GM12878 (cell line): ENCODE measurements at regions not wholly inside any gene's neighbourhood (a gene's known extent, or its start where the extent isn't known, plus 50 kb on each side); places are given as distances from the start of the nearest gene placed in this dataset.

Experiments
- ATAC-seq: fragments of 200-7000 bp; cut with Tn5 transposase; 3 replicates; pipeline ENCODE4 v1.9.1; 2020; ENCODE audit warnings: mild to moderate bottlenecking, moderate library complexity
- BruUV-seq: library from RNA; stranded (reverse); fragments of 400-500 nt; replicated peaks from 2 replicates; lab custom pipeline; 2021; lab: Mats Ljungman, UMichigan
- CTCF ChIA-PET: fragments of 300-600 bp; sonication (Branson Sonifier 250); formaldehyde crosslinking; extraction: SDS; loops from one replicate; lab custom pipeline; 2021; ENCODE audit warnings: inconsistent platforms; lab: Yijun Ruan, JAX
- POLR2A ChIA-PET: fragments of 350-600 bp; formaldehyde crosslinking; extraction: SDS; loops from one replicate; lab custom pipeline; 2021; ENCODE audit warnings: inconsistent platforms; lab: Charles Lee
- RAD21 ChIA-PET: fragments of 300-600 bp; sonication (Branson Sonifier 250); formaldehyde crosslinking; loops from one replicate; lab custom pipeline; 2023; ENCODE audit warnings: antibody characterized with exemption; ENCODE audit not compliant: unreplicated experiment; lab: Charles Lee
- SMC1A ChIA-PET: fragments of 300-600 bp; sonication (Branson Sonifier 250); formaldehyde crosslinking; loops from one replicate; lab custom pipeline; 2023; ENCODE audit not compliant: unreplicated experiment, uncharacterized antibody; lab: Charles Lee
- DNase-seq: peaks from one replicate; pipeline ENCODE4 v3.0.0-alpha.2; 2011; ENCODE audit warnings: low read depth, low spot score
- FAIRE-seq: peaks from 3 replicates; lab custom pipeline; 2011; peaks lifted over from hg19 to GRCh38; lab: Jason Lieb, UNC
- H2AFZ ChIP-seq: 2 replicates; pipeline ENCODE4 v1.6.0; 2011; ENCODE audit warnings: low read depth, low read length, control low read depth; ENCODE audit not compliant: control insufficient read depth
- H3K27ac ChIP-seq: 2 replicates; pipeline ENCODE4 v1.5.1; 2011; ENCODE audit warnings: control low read depth; ENCODE audit not compliant: control insufficient read depth, insufficient read depth
- H3K27me3 ChIP-seq, 2 experiments: replicated peaks in 1 of 2; 2 replicates each; pipeline versions ENCODE4 v1.6.0 to v1.6.1; 2011; ENCODE audit warnings: low read length in 1 of 2; ENCODE audit not compliant: control insufficient read depth in 2 of 2, insufficient read depth in 2 of 2
- H3K36me3 ChIP-seq, 2 experiments: 2 replicates each; pipeline ENCODE4 v1.5.1; 2011; ENCODE audit warnings: low read length in 1 of 2; ENCODE audit not compliant: control insufficient read depth in 2 of 2, insufficient read depth in 2 of 2
- H3K4me1 ChIP-seq: 2 replicates; pipeline ENCODE4 v1.6.1; 2011; ENCODE audit warnings: mild to moderate bottlenecking, low read length, moderate library complexity, mixed read lengths; ENCODE audit not compliant: control insufficient read depth, insufficient read depth
- H3K4me2 ChIP-seq: 2 replicates; pipeline ENCODE4 v1.6.0; 2011; ENCODE audit warnings: control low read depth; ENCODE audit not compliant: control insufficient read depth, insufficient read depth
- H3K4me3 ChIP-seq: fragments of 200-600 bp; sonication (generic); 2 replicates; pipeline ENCODE4 v1.5.1; 2016
- H3K79me2 ChIP-seq: 2 replicates; pipeline ENCODE4 v1.6.0; 2011; ENCODE audit warnings: low read length; ENCODE audit not compliant: control insufficient read depth, insufficient read depth
- H3K9ac ChIP-seq: 2 replicates; pipeline ENCODE4 v1.8.0; 2011; ENCODE audit warnings: low read length, control low read depth, mixed read lengths; ENCODE audit not compliant: control insufficient read depth, insufficient read depth
- H3K9me3 ChIP-seq: replicated peaks from 3 replicates; pipeline ENCODE4 v1.5.1; 2011; ENCODE audit warnings: mild to moderate bottlenecking, low read length; ENCODE audit not compliant: control insufficient read depth, insufficient read depth
- H4K20me1 ChIP-seq: 2 replicates; pipeline ENCODE4 v1.6.0; 2011; ENCODE audit not compliant: control insufficient read depth, insufficient read depth
- CTCF ChIP-seq, 3 experiments: IDR thresholded peaks in 2 of 3; conservative IDR thresholded peaks in 1 of 3; 2 replicates each; pipeline ENCODE4 v1.5.1; 2011; ENCODE audit warnings: low read depth in 3 of 3, low read length in 3 of 3, mild to moderate bottlenecking in 3 of 3, control low read depth in 2 of 3, moderate library complexity in 2 of 3, inconsistent platforms in 1 of 3, mixed read lengths in 1 of 3; ENCODE audit not compliant: control insufficient read depth in 2 of 3, insufficient read depth in 1 of 3; ENCODE audit errors: extremely low read depth in 1 of 3
- ELK1 ChIP-seq: IDR thresholded peaks from 2 replicates; pipeline ENCODE4 v1.6.1; 2012; ENCODE audit warnings: low read depth, low read length, improper control_type of control experiment
- PAX8 ChIP-seq: fragments of 450-650 bp; IDR thresholded peaks from 2 replicates; pipeline ENCODE4 v1.6.1; 2017; ENCODE audit warnings: mild to moderate bottlenecking, moderate library complexity
- POLR2AphosphoS2 ChIP-seq: IDR thresholded peaks from 2 replicates; pipeline ENCODE4 v1.6.1; 2011; ENCODE audit warnings: low read depth, mild to moderate bottlenecking, low read length, improper control_type of control experiment, moderate library complexity
- RBBP5 ChIP-seq: fragments of 200-600 bp; sonication (generic); conservative IDR thresholded peaks from 2 replicates; pipeline ENCODE4 v1.6.1; 2016
- SUZ12 ChIP-seq: fragments of 200-600 bp; sonication (generic); IDR thresholded peaks from one replicate; pipeline ENCODE4 v1.6.1; 2018; ENCODE audit warnings: antibody characterized with exemption, mild to moderate bottlenecking; ENCODE audit not compliant: unreplicated experiment
- ZNF217 ChIP-seq: fragments of 450-650 bp; IDR thresholded peaks from 2 replicates; pipeline ENCODE4 v1.6.1; 2017; ENCODE audit warnings: antibody characterized with exemption, mild to moderate bottlenecking
- WGBS: methylation state at CpG from one replicate; pipeline ENCODE4 v1.1.6; 2016; ENCODE audit warnings: low lambda C conversion rate; ENCODE audit not compliant: insufficient replicate concordance, insufficient coverage; ENCODE audit errors: missing lambda C conversion rate; 5-methylcytosine and 5-hydroxymethylcytosine counted together
- in situ Hi-C: fragments of 300-500 bp; cut with MboI; formaldehyde crosslinking; loops from 9 replicates; pipeline ENCODE4 v1.14.3; 2018; ENCODE audit warnings: mixed read lengths
- intact Hi-C: fragments of 100-400 bp; cut with micrococcal nuclease; formaldehyde crosslinking; loops from one replicate; pipeline ENCODE4 v1.14.2; 2022; ENCODE audit not compliant: unreplicated experiment

GRCh38 chr18:33839452-33840211 is 261.6 kb downstream of the ASXL3 start (continued):
- TF ChIP-seq ELK1 (no peak), CTCF (IDR thresholded peaks at IDR 0.05 in 2 of 3, conservative IDR thresholded peaks at IDR 0.05 in 1 of 3; ENCODE audit: control insufficient read depth in 2 of 3, extremely low read depth in 1 of 3, insufficient read depth in 1 of 3, low read depth in 3 of 3, low read length in 3 of 3) (peak; percentile 68 to 78 (median 75)), POLR2AphosphoS2 (no peak)

GRCh38 chr18:33838054-33838453 is 260.0 kb downstream of the ASXL3 start:
- POLR2A ChIA-PET: interaction anchor here (1.7 kb wide), 1 partner anchor 358 kb away, joined by 4 read pairs; no protein-coding TSS in a partner anchor
- in situ Hi-C loops: loop anchor here (10.0 to 25.0 kb wide), 2 partner anchors 487 to 949 kb away; no protein-coding TSS in a partner anchor
- Histone ChIP-seq H3K4me2 (no peak overlapping the region), H3K27me3 (no peaks in the 10 kb centered on the region)
- TF ChIP-seq PAX8 (no peak), RBBP5 (no peak), SUZ12 (no peak), ZNF217 (no peak)
- TF ChIP-seq, all 136 proteins: peak for 0
- H2AFZ ChIP-seq: no peak overlapping the region
- H3K27ac ChIP-seq: no peak overlapping the region
- no peaks in the 10 kb centered on the region for H3K9me3 ChIP-seq
- ChIA-PET SMC1A (interaction anchor here (0.7 to 8.1 kb wide), 22 partner anchors 9 to 669 kb away, joined by 3 to 83 read pairs (median 4); no protein-coding TSS in a partner anchor), CTCF (interaction anchor here (0.7 to 8.3 kb wide), 18 partner anchors 9 to 950 kb away, joined by 3 to 87 read pairs (median 7); partner anchors contain the start of gene NOL4), RAD21 (interaction anchor here (0.6 to 6.9 kb wide), 12 partner anchors 91 to 950 kb away, joined by 3 to 76 read pairs (median 3); no protein-coding TSS in a partner anchor)
- intact Hi-C loops: loop anchor here (2.0 to 5.0 kb wide), 3 partner anchors 285 to 949 kb away; no protein-coding TSS in a partner anchor
- ATAC-seq (peak; percentile 62), FAIRE-seq (no peak), DNase-seq (no peak)
- WGBS: 75% methylated on average over 1 of the region's 1 CpG
- H3K9ac ChIP-seq: no peak overlapping the region
- H3K4me3 ChIP-seq: no peak overlapping the region
- no peaks in the 10 kb centered on the region for H3K79me2 ChIP-seq
- no TSS peak for BruUV-seq
- H3K4me1 ChIP-seq: no peaks in the 10 kb centered on the region
- no peaks in the 10 kb centered on the region for H4K20me1 ChIP-seq
- no peaks in the 10 kb centered on the region for H3K36me3 ChIP-seq
